GM23248 (cell line): ENCODE measurements at regions not wholly inside any gene's neighbourhood (a gene's known extent, or its start where the extent isn't known, plus 50 kb on each side); places are given as distances from the start of the nearest gene placed in this dataset.

Experiments
- EZH2 ChIP-seq: fragments of 200-600 bp; sonication (generic); IDR thresholded peaks from 2 replicates; pipeline ENCODE4 v1.6.1; 2018; ENCODE audit warnings: antibody characterized with exemption, mild to moderate bottlenecking; ENCODE audit not compliant: insufficient read depth, poor library complexity, severe bottlenecking
- EZH2phosphoT487 ChIP-seq: fragments of 200-600 bp; sonication (generic); IDR thresholded peaks from 2 replicates; pipeline ENCODE4 v1.6.1; 2018; ENCODE audit warnings: antibody characterized with exemption, moderate library complexity, mild to moderate bottlenecking, low read depth; ENCODE audit not compliant: insufficient read depth

- TF ChIP-seq EZH2 (no peak), EZH2phosphoT487 (no peak)
Measured at GRCh38 chr6:147903321-147903720, 394.8 kb downstream of the SAMD5 start.
